Motor neuron (in vitro differentiated cells): ENCODE measurements at regions not wholly inside any gene's neighbourhood (a gene's known extent, or its start where the extent isn't known, plus 50 kb on each side); places are given as distances from the start of the nearest gene placed in this dataset.

ENCODE experiments used
- ATAC-seq, 8 experiments: fragments of 200-7000 bp; cut with Tn5 transposase; replicated peaks in 6 of 8; 2 replicates each; pipeline ENCODE4 v1.8.0; 2021; ENCODE audit warnings: mild to moderate bottlenecking in 8 of 8, moderate library complexity in 8 of 8
- H3K27ac ChIP-seq, 2 donors: fragments of 250-450 bp; sonication (Bioruptor Pico); 2 replicates each; pipeline ENCODE4 v1.9.0; 2021; ENCODE audit warnings: antibody characterized with exemption in 2 of 2, mild to moderate bottlenecking in 2 of 2, moderate library complexity in 1 of 2
- H3K4me1 ChIP-seq, 2 donors: fragments of 250-450 bp; sonication (Bioruptor Pico); replicated peaks in 1 of 2; 2 replicates each; pipeline ENCODE4 v1.6.1; 2021; ENCODE audit warnings: antibody characterized with exemption in 2 of 2, mild to moderate bottlenecking in 2 of 2, moderate library complexity in 1 of 2
- H3K4me3 ChIP-seq, 5 donors: fragments of 250-450 bp; sonication (Bioruptor Pico); 2 replicates each; pipeline ENCODE4 v1.9.0; 2021; ENCODE audit warnings: antibody characterized with exemption in 5 of 5, mild to moderate bottlenecking in 5 of 5, moderate library complexity in 4 of 5
- WGBS, 10 experiments: fragments of 450-650 bp; shearing (Covaris generic); methylation state at CpG; one replicate each; pipeline ENCODE4 v1.0.0; 2022; 5-methylcytosine and 5-hydroxymethylcytosine counted together
- in situ Hi-C, 9 experiments: fragments of 400-800 bp; cut with MboI; loops; one replicate each; pipeline ENCODE4 v1.15.0; 2021; ENCODE audit warnings: low sequenced_read_pairs in 9 of 9, low pct_unique_long_range_greater_than_20kb in 2 of 9; ENCODE audit not compliant: unreplicated experiment in 9 of 9

GRCh38 chr14:82626156-82627066, 1092.8 kb upstream of the SEL1L start:
- 0 to 100% (median 61%) methylated on average over 1 to 5 of the region's 5 CpGs for WGBS, 10 experiments
- ATAC-seq = peak in 5 of 8 experiments; percentile 81 to 98 (median 97)
- peaks cover 7 to 13% of the 10 kb centered on the region in 2 donors for H3K4me1 ChIP-seq
- in situ Hi-C loops = no loop called here
- peak overlapping the region in 1 of 2 donors; percentile 55 for H3K27ac ChIP-seq
- no peak overlapping the region for H3K4me3 ChIP-seq

GRCh38 chr14:82635915-82636314, 1102.3 kb upstream of the SEL1L start:
- Histone ChIP-seq H3K4me1 (no peaks in the 10 kb centered on the region), H3K4me3 (no peak overlapping the region), H3K27ac (no peak overlapping the region)
- ATAC-seq = peak in 2 of 8 experiments; percentile 53 to 70
- in situ Hi-C loops = no loop called here

DNA sequence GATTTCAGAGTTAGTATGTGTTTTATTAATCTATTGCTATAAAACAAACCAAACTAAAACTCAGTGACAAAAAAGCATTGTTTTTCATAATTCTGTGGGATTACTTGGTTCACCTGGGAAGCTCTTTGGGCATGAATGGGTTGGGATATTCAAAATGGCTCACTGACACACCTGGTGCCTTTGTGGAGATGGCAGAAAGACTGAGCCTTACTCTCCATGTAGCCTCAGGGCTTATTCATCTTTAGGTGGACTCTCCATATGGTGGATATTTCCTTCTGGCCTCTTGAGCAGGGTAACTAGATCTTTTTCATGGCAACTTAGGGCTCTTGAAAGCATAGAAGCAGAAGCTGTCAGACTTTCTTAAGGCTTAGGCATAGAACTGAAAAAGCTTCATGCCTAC, 1102.8 kb upstream of the SEL1L start:
- in situ Hi-C loops = no loop called here
- no peaks in the 10 kb centered on the region for H3K4me1 ChIP-seq
- no peak overlapping the region for H3K27ac ChIP-seq
- ATAC-seq = no peak
- no peak overlapping the region for H3K4me3 ChIP-seq

DNA sequence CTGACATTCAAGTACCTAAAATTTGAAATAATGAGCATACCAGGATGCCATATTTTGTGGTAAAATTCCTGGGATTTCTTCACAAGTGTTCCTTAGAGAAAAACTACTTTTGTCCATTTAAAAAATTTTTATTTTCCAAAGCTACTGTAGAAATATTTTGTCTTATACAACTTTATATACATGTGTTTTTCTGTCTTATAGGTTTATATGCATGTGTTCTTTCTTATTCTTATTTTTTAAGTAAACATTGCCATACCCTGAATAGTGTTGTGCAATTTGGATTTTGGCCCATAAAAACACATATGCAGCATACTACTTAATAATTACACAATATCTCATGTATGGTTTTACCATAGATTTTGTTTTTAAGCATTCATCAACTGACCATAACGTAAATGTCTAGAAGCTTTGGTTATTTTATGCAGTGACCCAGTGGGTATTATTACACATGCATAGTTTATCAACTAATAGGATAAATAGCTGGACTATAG, 1107.4 kb upstream of the SEL1L start:
- Histone ChIP-seq H3K4me1 (no peaks in the 10 kb centered on the region), H3K27ac (no peak overlapping the region), H3K4me3 (no peak overlapping the region)
- in situ Hi-C loops = no loop called here
- ATAC-seq = no peak
- WGBS, 10 experiments = 0 to 100% (median 92%) methylated on average over 1 of the region's 1 CpG; no CpG with 5 or more reads in 1 of the 10 experiments

GRCh38 chr14:82642425-82642824, 1108.8 kb upstream of the SEL1L start:
- in situ Hi-C loops = no loop called here
- no peak overlapping the region for H3K4me3 ChIP-seq
- H3K4me1 ChIP-seq = no peaks in the 10 kb centered on the region
- peak in 1 of 8 experiments; percentile 100 for ATAC-seq
- no peak overlapping the region for H3K27ac ChIP-seq
- WGBS, 10 experiments = 0 to 95% (median 79%) methylated on average over 2 to 15 of the region's 15 CpGs

- WGBS, 10 experiments = 5 to 100% (median 50%) methylated on average over 1 to 5 of the region's 5 CpGs; no CpG with 5 or more reads in 3 of the 10 experiments
- no peak for ATAC-seq
- in situ Hi-C loops = no loop called here
- H3K4me1 ChIP-seq = no peaks in the 10 kb centered on the region
- no peak overlapping the region for H3K4me3 ChIP-seq
- no peak overlapping the region for H3K27ac ChIP-seq
These were observed 1113.6 kb upstream of the SEL1L start for GRCh38 chr14:82647088-82647810.

GRCh38 chr14:82655770-82656169, 1122.1 kb upstream of the SEL1L start:
- no peak overlapping the region for H3K27ac ChIP-seq
- H3K4me3 ChIP-seq = no peak overlapping the region
- in situ Hi-C loops = no loop called here
- no peak for ATAC-seq
- H3K4me1 ChIP-seq = no peaks in the 10 kb centered on the region
- 0 to 100% (median 88%) methylated on average over 1 of the region's 1 CpG; no CpG with 5 or more reads in 5 of the 10 experiments for WGBS, 10 experiments

GRCh38 chr14:82657186-82657675, 1123.6 kb upstream of the SEL1L start:
- no peak for ATAC-seq
- no peak overlapping the region for H3K4me3 ChIP-seq

GRCh38 chr14:82661258-82661657, 1127.6 kb upstream of the SEL1L start:
- Histone ChIP-seq H3K4me1 (no peaks in the 10 kb centered on the region), H3K4me3 (no peak overlapping the region), H3K27ac (no peak overlapping the region)
- in situ Hi-C loops = no loop called here
- WGBS, 10 experiments = 0 to 100% (median 91%) methylated on average over 1 to 2 of the region's 2 CpGs; no CpG with 5 or more reads in 1 of the 10 experiments
- no peak for ATAC-seq

More at GRCh38 chr14:82657186-82657675, 1123.6 kb upstream of the SEL1L start:
- in situ Hi-C loops = no loop called here
- Histone ChIP-seq H3K4me1 (no peaks in the 10 kb centered on the region), H3K27ac (no peak overlapping the region)
- 7 to 100% (median 91%) methylated on average over 2 to 4 of the region's 4 CpGs for whole genome bisulfite sequencing, 10 experiments

GRCh38 chr14:82667006-82667405, 1133.4 kb upstream of the SEL1L start:
- Histone ChIP-seq H3K4me3 (no peak overlapping the region), H3K27ac (no peak overlapping the region), H3K4me1 (no peaks in the 10 kb centered on the region)
- 0 to 100% (median 85%) methylated on average over 1 to 4 of the region's 4 CpGs; no CpG with 5 or more reads in 1 of the 10 experiments for WGBS, 10 experiments
- in situ Hi-C loops = no loop called here
- ATAC-seq = peak in 1 of 8 experiments; percentile 91

- WGBS, 10 experiments = 0 to 96% (median 71%) methylated on average over 1 to 4 of the region's 4 CpGs; no CpG with 5 or more reads in 1 of the 10 experiments
- Histone ChIP-seq H3K4me1 (no peaks in the 10 kb centered on the region), H3K4me3 (no peak overlapping the region), H3K27ac (no peak overlapping the region)
- no peak for ATAC-seq
- in situ Hi-C loops = no loop called here
These were observed 1133.8 kb upstream of the SEL1L start for GRCh38 chr14:82667501-82667900.

DNA sequence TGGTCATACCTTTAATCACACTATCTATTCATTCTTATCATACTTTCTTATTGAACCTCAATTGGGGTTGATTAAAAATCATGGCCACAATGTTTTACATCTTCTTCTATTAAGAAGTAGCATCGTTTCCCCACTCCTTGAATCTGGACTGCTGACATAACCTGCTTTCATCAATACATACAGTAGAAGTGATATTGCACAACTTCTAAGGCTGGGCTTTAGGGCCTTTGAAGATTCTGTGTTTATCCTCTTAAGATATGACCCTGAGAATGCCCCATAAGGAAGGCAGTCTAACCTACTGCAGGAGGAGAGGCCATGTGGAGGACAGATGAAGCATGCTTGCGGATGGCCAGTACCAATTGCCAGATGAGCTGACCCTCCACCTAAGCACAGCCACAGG, 1142.8 kb upstream of the SEL1L start:
- Histone ChIP-seq H3K4me3 (no peak overlapping the region), H3K4me1 (no peaks in the 10 kb centered on the region), H3K27ac (no peak overlapping the region)
- in situ Hi-C loops = no loop called here
- WGBS, 10 experiments = 0 to 100% (median 60%) methylated on average over 1 of the region's 2 CpGs; no CpG with 5 or more reads in 4 of the 10 experiments
- no peak for ATAC-seq

- H3K4me3 ChIP-seq = no peak overlapping the region
- ATAC-seq = peak in 3 of 8 experiments; percentile 46 to 72 (median 68)
- 0 to 77% (median 0%) methylated on average over 1 of the region's 1 CpG; no CpG with 5 or more reads in 2 of the 10 experiments for WGBS, 10 experiments
- no peak overlapping the region for H3K27ac ChIP-seq
- peaks cover 0 to 2% of the 10 kb centered on the region in 2 donors for H3K4me1 ChIP-seq
- in situ Hi-C loops = no loop called here
These were observed 1156.3 kb upstream of the SEL1L start for GRCh38 chr14:82689948-82690347.
